ENCODE measurements at regions not wholly inside any gene's neighbourhood (a gene's known extent, or its start where the extent isn't known, plus 50 kb on each side); places are given as distances from the start of the nearest gene placed in this dataset.

DNA sequence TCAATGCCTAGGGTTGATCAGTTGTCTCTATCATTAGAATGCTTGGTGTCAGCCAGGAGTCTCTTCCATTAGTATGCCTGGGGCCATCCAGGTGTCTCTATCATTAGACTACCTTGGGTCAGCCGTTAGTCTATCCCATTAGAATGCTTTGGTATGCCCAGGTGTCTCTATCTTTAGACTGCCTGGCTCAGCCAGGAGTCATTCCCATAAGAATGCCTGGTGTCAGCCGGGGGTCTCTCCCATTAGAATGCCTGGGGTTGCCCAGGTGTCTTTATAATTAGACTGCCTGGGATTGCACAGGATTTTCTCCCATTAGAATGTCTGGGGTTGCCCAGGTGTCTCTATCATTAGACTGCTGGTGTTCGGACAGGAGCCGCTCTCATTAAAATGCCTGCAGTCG, 1442.9 kb downstream of the UQCRFS1 start:
- TF ChIP-seq CTCF (IDR thresholded peaks at IDR 0.05 in 8 of 11, conservative IDR thresholded peaks at IDR 0.05 in 3 of 11) (no peak), POLR2AphosphoS5 (IDR thresholded peaks at IDR 0.05) (no peak), POLR2A (IDR thresholded peaks at IDR 0.05) (no peak)
- Histone ChIP-seq H3K36me3 (peaks cover 0 to 30% (median 3%) of the 10 kb centered on the region in 6 donors), H3K27me3 (replicated peaks in 1 of 7) (no peaks in the 10 kb centered on the region), H3K27ac (no peak overlapping the region), H3K4me3 (no peak overlapping the region), H3K4me1 (no peaks in the 10 kb centered on the region), H3K9me3 (peaks cover 7 to 100% (median 100%) of the 10 kb centered on the region in 8 donors)
- intact Hi-C loops (cut with DNase I; ENCODE audit: low total_unique reads): no loop called here
- WGBS, 5 donors: 81 to 98% (median 94%) methylated on average over 5 of the region's 5 CpGs
- no peak for DNase-seq

DNA sequence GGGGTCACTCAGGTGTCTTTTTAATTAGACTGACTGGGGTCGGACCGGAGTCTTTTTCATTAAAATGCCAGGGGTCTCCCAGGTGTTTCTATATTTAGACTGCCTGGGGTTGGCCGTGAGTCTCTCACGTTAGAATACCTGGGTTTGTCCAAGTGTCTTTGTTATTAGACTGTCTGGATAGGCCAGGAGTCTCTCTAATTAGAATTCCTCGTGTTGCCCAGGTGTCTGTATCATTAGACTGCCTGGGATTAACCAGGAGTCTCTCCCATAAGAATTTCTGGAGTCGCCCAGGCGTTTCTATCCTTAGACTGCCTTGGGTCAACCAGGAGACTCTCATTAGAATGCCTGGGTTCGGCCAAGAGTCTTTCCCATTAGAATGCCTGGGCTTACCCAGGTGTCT, 1445.7 kb downstream of the UQCRFS1 start:
- 81 to 93% (median 90%) methylated on average over 8 of the region's 8 CpGs for WGBS, 5 donors
- Histone ChIP-seq H3K27ac (no peak overlapping the region), H3K4me1 (no peaks in the 10 kb centered on the region), H3K9me3 (peaks cover 5 to 100% (median 99%) of the 10 kb centered on the region in 8 donors), H3K36me3 (peaks cover 0 to 2% (median 0%) of the 10 kb centered on the region in 6 donors), H3K27me3 (replicated peaks in 1 of 7) (no peaks in the 10 kb centered on the region), H3K4me3 (no peak overlapping the region)
- no peak for DNase-seq
- TF ChIP-seq POLR2A (IDR thresholded peaks at IDR 0.05) (no peak), POLR2AphosphoS5 (IDR thresholded peaks at IDR 0.05) (no peak), CTCF (IDR thresholded peaks at IDR 0.05 in 8 of 11, conservative IDR thresholded peaks at IDR 0.05 in 3 of 11) (no peak)
- intact Hi-C loops (cut with DNase I; ENCODE audit: low total_unique reads): no loop called here

GRCh38 chr19:27765912-27766725, 1446.8 kb downstream of the UQCRFS1 start:
- Histone ChIP-seq H3K4me1 (no peaks in the 10 kb centered on the region), H3K9me3 (peaks cover 5 to 100% (median 99%) of the 10 kb centered on the region in 8 donors), H3K27ac (no peak overlapping the region), H3K36me3 (no peaks in the 10 kb centered on the region), H3K27me3 (replicated peaks in 1 of 7) (no peaks in the 10 kb centered on the region), H3K4me3 (no peak overlapping the region)
- no peak for DNase-seq
- intact Hi-C loops (cut with DNase I; ENCODE audit: low total_unique reads): no loop called here
- 85 to 92% (median 90%) methylated on average over 12 of the region's 12 CpGs for WGBS, 5 donors
- TF ChIP-seq POLR2AphosphoS5 (IDR thresholded peaks at IDR 0.05): no peak
- no peak for TF ChIP-seq CTCF (IDR thresholded peaks at IDR 0.05 in 8 of 11, conservative IDR thresholded peaks at IDR 0.05 in 3 of 11)
- TF ChIP-seq POLR2A (IDR thresholded peaks at IDR 0.05): no peak

- DNase-seq: peak; percentile 10
- Histone ChIP-seq H3K36me3 (no peaks in the 10 kb centered on the region), H3K9me3 (peaks cover 5 to 100% (median 99%) of the 10 kb centered on the region in 8 donors), H3K27me3 (replicated peaks in 1 of 7) (no peaks in the 10 kb centered on the region), H3K27ac (no peak overlapping the region), H3K4me3 (no peak overlapping the region), H3K4me1 (no peaks in the 10 kb centered on the region)
- intact Hi-C loops (cut with DNase I; ENCODE audit: low total_unique reads): no loop called here
- WGBS, 5 donors: 76 to 92% (median 85%) methylated on average over 7 of the region's 7 CpGs
- no peak for TF ChIP-seq POLR2A (IDR thresholded peaks at IDR 0.05)
- no peak for TF ChIP-seq POLR2AphosphoS5 (IDR thresholded peaks at IDR 0.05)
- TF ChIP-seq CTCF (IDR thresholded peaks at IDR 0.05 in 8 of 11, conservative IDR thresholded peaks at IDR 0.05 in 3 of 11): no peak
Observed at GRCh38 chr19:27765397-27765796, 1447.6 kb downstream of the UQCRFS1 start.

Data from spleen (tissue), 11 donors.